CD4-positive, alpha-beta T cell (primary cell): ENCODE measurements at regions not wholly inside any gene's neighbourhood (a gene's known extent, or its start where the extent isn't known, plus 50 kb on each side); places are given as distances from the start of the nearest gene placed in this dataset.

Experiments
- ATAC-seq: fragments of 200-7000 bp; cut with Tn5 transposase; one replicate; pipeline ENCODE4 v1.10.0; 2022; ENCODE audit warnings: mild to moderate bottlenecking; ENCODE audit not compliant: poor library complexity
- CTCF ChIA-PET: fragments of 350-600 bp; sonication (Branson Sonifier 250); formaldehyde crosslinking; loops from one replicate; lab custom pipeline; 2021; ENCODE audit warnings: antibody characterized with exemption, inconsistent platforms; lab: Charles Lee
- POLR2A ChIA-PET: fragments of 350-600 bp; sonication (Branson Sonifier 250); formaldehyde crosslinking; loops from one replicate; lab custom pipeline; 2021; ENCODE audit warnings: antibody characterized with exemption, inconsistent platforms; lab: Charles Lee
- DNase-seq, 14 experiments: peaks; one replicate each; pipeline ENCODE4 v3.0.0-alpha.2; 2013 to 2020; ENCODE audit warnings: mixed read lengths in 2 of 14
- H3K27ac ChIP-seq, 2 donors: one replicate each; pipeline versions ENCODE4 v1.5.1 to v1.7.0; 2013; ENCODE audit warnings: low read length in 2 of 2, low read depth in 1 of 2, mild to moderate bottlenecking in 1 of 2
- H3K27me3 ChIP-seq, 2 experiments: 1 replicate in 1 of 2; 2 replicates in 1 of 2; pipeline versions ENCODE4 v1.6.1 to v1.7.0; 2013; ENCODE audit warnings: low read length in 2 of 2, control low read depth in 1 of 2, mild to moderate bottlenecking in 1 of 2, moderate library complexity in 1 of 2; ENCODE audit not compliant: insufficient read depth in 2 of 2, control insufficient read depth in 1 of 2
- H3K36me3 ChIP-seq: one replicate; pipeline ENCODE4 v1.6.1; 2013; ENCODE audit warnings: low read length, control low read depth; ENCODE audit not compliant: insufficient read depth
- H3K4me1 ChIP-seq: one replicate; pipeline ENCODE4 v1.6.1; 2013; ENCODE audit warnings: low read length, control low read depth; ENCODE audit not compliant: insufficient read depth
- H3K4me3 ChIP-seq: one replicate; pipeline ENCODE4 v1.5.1; 2013; ENCODE audit warnings: mild to moderate bottlenecking, low read length, moderate library complexity
- H3K9me3 ChIP-seq, 2 experiments: 1 replicate in 1 of 2; 2 replicates in 1 of 2; pipeline versions ENCODE4 v1.6.1 to v1.7.0; 2013; ENCODE audit warnings: low read length in 2 of 2, mild to moderate bottlenecking in 2 of 2, control low read depth in 1 of 2, moderate library complexity in 1 of 2; ENCODE audit not compliant: control insufficient read depth in 1 of 2, insufficient read depth in 1 of 2
- H3K27ac Mint-ChIP-seq: one replicate; pipeline ENCODE4 v1.8.0; 2020; ENCODE audit warnings: mixed read lengths
- H3K27me3 Mint-ChIP-seq: one replicate; pipeline ENCODE4 v1.8.0; 2021; ENCODE audit warnings: mixed read lengths
- H3K36me3 Mint-ChIP-seq: one replicate; pipeline ENCODE4 v1.8.0; 2021; ENCODE audit warnings: low read depth, mixed read lengths
- H3K4me1 Mint-ChIP-seq: one replicate; pipeline ENCODE4 v1.8.0; 2021; ENCODE audit warnings: low read depth, mixed read lengths
- H3K4me3 Mint-ChIP-seq: one replicate; pipeline ENCODE4 v1.8.0; 2020; ENCODE audit warnings: mild to moderate bottlenecking, mixed read lengths
- H3K9me3 Mint-ChIP-seq: one replicate; pipeline ENCODE4 v1.8.0; 2020; ENCODE audit warnings: mixed read lengths
- CTCF ChIP-seq: fragments of 200-600 bp; IDR thresholded peaks from one replicate; pipeline ENCODE4 v1.8.0; 2022; ENCODE audit warnings: antibody characterized with exemption, mild to moderate bottlenecking
- intact Hi-C, 2 experiments: fragments of 100-400 bp; cut with DNase I in 1 of 2; cut with micrococcal nuclease in 1 of 2; formaldehyde crosslinking; loops; one replicate each; pipeline versions ENCODE4 v1.15.1 to v1.9.0; 2023 to 2025; cut with DNase I, micrococcal nuclease

- Histone ChIP-seq H3K4me3 (no peak overlapping the region), H3K27ac (no peak overlapping the region), H3K36me3 (no peaks in the 10 kb centered on the region), H3K9me3 (no peaks in the 10 kb centered on the region), H3K4me1 (no peaks in the 10 kb centered on the region), H3K27me3 (no peaks in the 10 kb centered on the region)
- no peaks in the 10 kb centered on the region for H3K27me3 Mint-ChIP-seq
- H3K4me3 Mint-ChIP-seq = no peak overlapping the region
- DNase-seq (no peak), ATAC-seq (no peak)
- H3K4me1 Mint-ChIP-seq = no peaks in the 10 kb centered on the region
- no peak overlapping the region for H3K27ac Mint-ChIP-seq
- ChIA-PET POLR2A (no interaction called here), CTCF (no interaction called here)
- intact Hi-C loops = no loop called here
- no peaks in the 10 kb centered on the region for H3K36me3 Mint-ChIP-seq
- H3K9me3 Mint-ChIP-seq = peaks cover 2% of the 10 kb centered on the region
- TF ChIP-seq CTCF = no peak
Measured at GRCh38 chr6:74362391-74362790, 666.4 kb downstream of the CD109 start.

- Mint-ChIP-seq H3K27ac (no peak overlapping the region), H3K36me3 (no peaks in the 10 kb centered on the region), H3K4me1 (no peaks in the 10 kb centered on the region), H3K27me3 (no peaks in the 10 kb centered on the region), H3K4me3 (no peak overlapping the region), H3K9me3 (peaks cover 4% of the 10 kb centered on the region)
- no peak for TF ChIP-seq CTCF
- ATAC-seq = no peak
- Histone ChIP-seq H3K27me3 (no peaks in the 10 kb centered on the region), H3K4me3 (no peak overlapping the region), H3K36me3 (no peaks in the 10 kb centered on the region), H3K4me1 (no peaks in the 10 kb centered on the region), H3K9me3 (no peaks in the 10 kb centered on the region), H3K27ac (no peak overlapping the region)
- intact Hi-C loops = no loop called here
- ChIA-PET CTCF (no interaction called here), POLR2A (no interaction called here)
- DNase-seq = no peak
Measured at GRCh38 chr6:74357321-74357720, 661.3 kb downstream of the CD109 start.

GRCh38 chr6:74356391-74356790 is 660.4 kb downstream of the CD109 start:
- no peak overlapping the region for H3K27ac Mint-ChIP-seq
- H3K4me3 Mint-ChIP-seq = no peak overlapping the region
- H3K27ac ChIP-seq = no peak overlapping the region
- H3K4me1 Mint-ChIP-seq = no peaks in the 10 kb centered on the region
- peaks cover 4% of the 10 kb centered on the region for H3K9me3 Mint-ChIP-seq
- H3K4me3 ChIP-seq = no peak overlapping the region
- no peak for TF ChIP-seq CTCF
- no peaks in the 10 kb centered on the region for H3K36me3 Mint-ChIP-seq
- no peaks in the 10 kb centered on the region for H3K9me3 ChIP-seq
- no peaks in the 10 kb centered on the region for H3K27me3 ChIP-seq
- intact Hi-C loops = no loop called here
- no peaks in the 10 kb centered on the region for H3K27me3 Mint-ChIP-seq
- POLR2A ChIA-PET = no interaction called here
- DNase-seq (no peak), ATAC-seq (no peak)
- CTCF ChIA-PET = no interaction called here
- H3K36me3 ChIP-seq = no peaks in the 10 kb centered on the region
- H3K4me1 ChIP-seq = no peaks in the 10 kb centered on the region
